SK-N-MC (cell line): ENCODE measurements at regions not wholly inside any gene's neighbourhood (a gene's known extent, or its start where the extent isn't known, plus 50 kb on each side); places are given as distances from the start of the nearest gene placed in this dataset.

Experiments used
- EZH2 ChIP-seq: fragments of 200-600 bp; sonication (generic); IDR thresholded peaks from one replicate; pipeline ENCODE4 v1.6.1; 2017; ENCODE audit warnings: antibody characterized with exemption
- FOXP2 ChIP-seq: optimal IDR thresholded peaks from 2 replicates; pipeline ENCODE3; 2011; ENCODE audit warnings: mild to moderate bottlenecking, moderate library complexity; ENCODE audit not compliant: insufficient read depth; ENCODE audit errors: extremely low read length, control extremely low read depth
- POLR2AphosphoS5 ChIP-seq: IDR thresholded peaks from 2 replicates; pipeline ENCODE4 v1.6.1; 2012; ENCODE audit warnings: mild to moderate bottlenecking, low read depth, low read length, borderline replicate concordance

DNA sequence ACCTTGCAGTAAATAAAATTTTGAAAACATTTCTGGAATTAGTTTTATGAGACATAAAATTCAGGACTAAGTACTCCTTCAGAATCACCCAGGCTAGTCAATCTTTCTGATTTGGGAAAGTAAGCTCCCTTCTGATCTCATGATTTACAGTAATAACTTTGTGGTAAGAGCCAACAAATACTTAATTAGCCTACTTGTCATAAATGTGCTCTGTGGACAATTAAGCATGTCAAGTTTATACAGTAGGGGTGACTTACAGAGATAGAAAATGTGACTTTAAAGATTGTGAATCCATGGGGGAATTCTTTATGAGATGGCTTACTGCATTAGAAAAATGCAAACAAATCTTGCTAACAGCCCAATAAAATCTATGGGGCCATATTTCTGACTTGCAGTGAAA lies 616.9 kb upstream of the GHITM start:
- TF ChIP-seq POLR2AphosphoS5: no peak
- no peak for TF ChIP-seq EZH2
- no peak for TF ChIP-seq FOXP2
